ENCODE measurements at regions not wholly inside any gene's neighbourhood (a gene's known extent, or its start where the extent isn't known, plus 50 kb on each side); places are given as distances from the start of the nearest gene placed in this dataset.
"Not testable (repeated sequence)": the region's sequence is repeated elsewhere in the genome, so short reads cannot be mapped to it uniquely, and the experiment has no call there.

GRCh38 chr18:41119031-41119430 is 836.0 kb upstream of the PIK3C3 start:
- H3K4me3 Mint-ChIP-seq, result no peak overlapping the region
- H3K9me3 Mint-ChIP-seq, result peaks cover 7 to 16% of the 10 kb centered on the region in 2 donors
- H3K27ac Mint-ChIP-seq, result no peak overlapping the region
- no peak for DNase-seq
- no peaks in the 10 kb centered on the region for H3K27me3 Mint-ChIP-seq
- ATAC-seq, result no peak
- H3K4me1 Mint-ChIP-seq, result no peaks in the 10 kb centered on the region

- no peaks in the 10 kb centered on the region for H3K27me3 Mint-ChIP-seq
- H3K9me3 Mint-ChIP-seq, result peaks cover 25 to 32% of the 10 kb centered on the region in 2 donors
- no peak for ATAC-seq
Measured at GRCh38 chr18:41113885-41114482, 841.0 kb upstream of the PIK3C3 start.

GRCh38 chr18:41099451-41099850 is 855.6 kb upstream of the PIK3C3 start:
- H3K27me3 Mint-ChIP-seq, result no peaks in the 10 kb centered on the region
- peaks cover 0 to 6% of the 10 kb centered on the region in 2 donors for H3K9me3 Mint-ChIP-seq
- no peak overlapping the region for H3K27ac Mint-ChIP-seq
- ATAC-seq (no peak), DNase-seq (no peak)
- no peaks in the 10 kb centered on the region for H3K4me1 Mint-ChIP-seq
- no peak overlapping the region for H3K4me3 Mint-ChIP-seq

More at GRCh38 chr18:41113885-41114482, 841.0 kb upstream of the PIK3C3 start:
- no peak for DNase-seq
- Mint-ChIP-seq H3K4me3 (no peak overlapping the region), H3K4me1 (no peaks in the 10 kb centered on the region), H3K27ac (no peak overlapping the region)

- no peak for ATAC-seq
- Mint-ChIP-seq H3K9me3 (peaks cover 0 to 6% of the 10 kb centered on the region in 2 donors), H3K27ac (no peak overlapping the region), H3K4me1 (no peaks in the 10 kb centered on the region), H3K4me3 (no peak overlapping the region), H3K27me3 (no peaks in the 10 kb centered on the region)
- DNase-seq, result no peak
Measured at GRCh38 chr18:41096504-41096903, 858.5 kb upstream of the PIK3C3 start.

- H3K27me3 Mint-ChIP-seq, result no peaks in the 10 kb centered on the region
- no peak for DNase-seq
- ATAC-seq, result no peak
- no peak overlapping the region for H3K4me3 Mint-ChIP-seq
- H3K4me1 Mint-ChIP-seq, result no peaks in the 10 kb centered on the region
- H3K9me3 Mint-ChIP-seq, result peaks cover 0 to 10% of the 10 kb centered on the region in 2 donors
- H3K27ac Mint-ChIP-seq, result no peak overlapping the region
Measured at GRCh38 chr18:41077076-41077475, 878.0 kb upstream of the PIK3C3 start.

- H3K27ac Mint-ChIP-seq, result no peak overlapping the region
- no peak overlapping the region for H3K4me3 Mint-ChIP-seq
- ATAC-seq (no peak), DNase-seq (no peak)
- H3K9me3 Mint-ChIP-seq, result peaks cover 0 to 10% of the 10 kb centered on the region in 2 donors
- H3K4me1 Mint-ChIP-seq, result no peaks in the 10 kb centered on the region
- no peaks in the 10 kb centered on the region for H3K27me3 Mint-ChIP-seq
Measured at GRCh38 chr18:41075212-41075611, 879.8 kb upstream of the PIK3C3 start.

GRCh38 chr18:41073372-41073954 is 881.6 kb upstream of the PIK3C3 start:
- H3K9me3 Mint-ChIP-seq, result peaks cover 0 to 13% of the 10 kb centered on the region in 2 donors
- H3K4me1 Mint-ChIP-seq, result no peaks in the 10 kb centered on the region
- H3K27ac Mint-ChIP-seq, result no peak overlapping the region
- ATAC-seq (no peak), DNase-seq (no peak)
- no peaks in the 10 kb centered on the region for H3K27me3 Mint-ChIP-seq
- H3K4me3 Mint-ChIP-seq, result no peak overlapping the region

GRCh38 chr18:41072946-41073345 is 882.1 kb upstream of the PIK3C3 start:
- H3K4me3 Mint-ChIP-seq, result no peak overlapping the region
- peaks cover 0 to 8% of the 10 kb centered on the region in 2 donors for H3K9me3 Mint-ChIP-seq
- H3K27me3 Mint-ChIP-seq, result no peaks in the 10 kb centered on the region
- DNase-seq (no peak), ATAC-seq (no peak)
- H3K4me1 Mint-ChIP-seq, result no peaks in the 10 kb centered on the region
- no peak overlapping the region for H3K27ac Mint-ChIP-seq

GRCh38 chr18:41071826-41072225 is 883.2 kb upstream of the PIK3C3 start:
- Mint-ChIP-seq H3K27me3 (no peaks in the 10 kb centered on the region), H3K27ac (no peak overlapping the region), H3K4me3 (no peak overlapping the region), H3K9me3 (peaks cover 0 to 4% of the 10 kb centered on the region in 2 donors), H3K4me1 (no peaks in the 10 kb centered on the region)
- DNase-seq, result no peak
- no peak for ATAC-seq

- DNase-seq (no peak), ATAC-seq (no peak)
- Mint-ChIP-seq H3K27me3 (no peaks in the 10 kb centered on the region), H3K4me1 (no peaks in the 10 kb centered on the region), H3K27ac (no peak overlapping the region), H3K9me3 (peaks cover 0 to 4% of the 10 kb centered on the region in 2 donors), H3K4me3 (no peak overlapping the region)
Measured at GRCh38 chr18:41069167-41069566, 885.9 kb upstream of the PIK3C3 start.

- no peak overlapping the region for H3K27ac Mint-ChIP-seq
- no peak for DNase-seq
- H3K4me1 Mint-ChIP-seq, result no peaks in the 10 kb centered on the region
- ATAC-seq, result no peak
- H3K27me3 Mint-ChIP-seq, result no peaks in the 10 kb centered on the region
- H3K9me3 Mint-ChIP-seq, result peaks cover 0 to 11% of the 10 kb centered on the region in 2 donors
- no peak overlapping the region for H3K4me3 Mint-ChIP-seq
Measured at GRCh38 chr18:41064916-41065315, 890.1 kb upstream of the PIK3C3 start.

GRCh38 chr18:41060967-41061366 is 894.1 kb upstream of the PIK3C3 start:
- no peak for ATAC-seq
- Mint-ChIP-seq H3K9me3 (peaks cover 13 to 21% of the 10 kb centered on the region in 2 donors), H3K27me3 (no peaks in the 10 kb centered on the region), H3K4me1 (no peaks in the 10 kb centered on the region), H3K27ac (no peak overlapping the region), H3K4me3 (no peak overlapping the region)
- DNase-seq, result no peak

GRCh38 chr18:41059126-41059415 is 896.0 kb upstream of the PIK3C3 start:
- H3K4me1 Mint-ChIP-seq, result no peaks in the 10 kb centered on the region
- no peak overlapping the region for H3K4me3 Mint-ChIP-seq
- DNase-seq, result no peak
- H3K9me3 Mint-ChIP-seq, result peaks cover 18 to 25% of the 10 kb centered on the region in 2 donors
- H3K27ac Mint-ChIP-seq, result no peak overlapping the region
- no peaks in the 10 kb centered on the region for H3K27me3 Mint-ChIP-seq
- ATAC-seq, result no peak

GRCh38 chr18:41058351-41059125 is 896.5 kb upstream of the PIK3C3 start:
- H3K4me1 Mint-ChIP-seq, result no peaks in the 10 kb centered on the region
- H3K27ac Mint-ChIP-seq, result no peak overlapping the region
- no peaks in the 10 kb centered on the region for H3K27me3 Mint-ChIP-seq
- DNase-seq (no peak), ATAC-seq (no peak)
- no peak overlapping the region for H3K4me3 Mint-ChIP-seq
- H3K9me3 Mint-ChIP-seq, result peaks cover 23 to 26% of the 10 kb centered on the region in 2 donors

- Mint-ChIP-seq H3K27me3 (no peaks in the 10 kb centered on the region), H3K27ac (no peak overlapping the region), H3K9me3 (peaks cover 14 to 21% of the 10 kb centered on the region in 2 donors), H3K4me3 (no peak overlapping the region), H3K4me1 (no peaks in the 10 kb centered on the region)
- DNase-seq (no peak), ATAC-seq (no peak)
Measured at GRCh38 chr18:41052625-41053024, 902.4 kb upstream of the PIK3C3 start.

- H3K9me3 Mint-ChIP-seq, result peaks cover 3 to 14% of the 10 kb centered on the region in 2 donors
- DNase-seq, H3K4me3 Mint-ChIP-seq, H3K4me1 Mint-ChIP-seq, ATAC-seq, H3K27me3 Mint-ChIP-seq, H3K27ac Mint-ChIP-seq: not testable (repeated sequence)
Measured at GRCh38 chr18:41046250-41046649, 908.8 kb upstream of the PIK3C3 start.
